Pons (tissue), 1 donor: ENCODE measurements at regions not wholly inside any gene's neighbourhood (a gene's known extent, or its start where the extent isn't known, plus 50 kb on each side); places are given as distances from the start of the nearest gene placed in this dataset.

Experiments
- DNase-seq: peaks from one replicate; pipeline ENCODE4 v3.0.0-alpha.2; 2016; ENCODE audit warnings: low spot score

DNA sequence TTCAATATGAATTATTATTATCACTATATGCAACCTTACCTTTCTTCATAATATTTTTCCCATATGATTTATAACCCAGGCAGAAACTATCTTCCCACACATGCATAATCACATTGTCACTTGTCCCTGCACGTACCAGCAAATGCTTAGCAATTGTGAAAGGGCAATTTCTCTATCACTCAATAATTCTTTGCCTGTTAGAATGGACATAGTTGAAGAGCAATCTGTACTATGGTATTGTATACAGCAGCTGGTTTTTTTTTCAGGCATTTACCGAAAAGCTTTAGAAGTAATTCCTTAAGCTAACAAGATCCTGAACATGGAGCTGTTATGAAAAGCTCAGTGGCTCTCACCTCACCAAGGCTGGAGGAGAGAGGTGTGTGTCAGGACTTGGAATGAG, 999.5 kb downstream of the TUSC7 start:
- no peak for DNase-seq

DNA sequence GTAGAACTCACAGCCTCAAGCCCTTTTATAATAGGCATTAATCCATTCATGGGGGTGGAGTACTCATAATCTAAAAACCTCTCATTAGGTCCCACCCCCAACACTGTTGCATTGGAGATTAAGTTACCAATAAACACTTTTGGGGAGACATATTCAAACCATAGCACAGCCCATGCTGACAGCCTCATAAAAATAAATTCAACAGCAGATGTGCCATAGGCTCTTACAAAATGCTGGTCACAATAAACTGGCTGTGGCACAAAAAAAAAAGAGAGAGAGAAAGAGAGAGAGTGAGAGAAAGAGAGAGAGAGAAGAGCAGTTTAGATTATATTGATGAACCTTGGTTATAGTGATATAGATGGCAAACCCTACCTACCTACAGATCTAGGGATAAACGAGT, 1000.9 kb downstream of the TUSC7 start:
- DNase-seq, result no peak

DNA sequence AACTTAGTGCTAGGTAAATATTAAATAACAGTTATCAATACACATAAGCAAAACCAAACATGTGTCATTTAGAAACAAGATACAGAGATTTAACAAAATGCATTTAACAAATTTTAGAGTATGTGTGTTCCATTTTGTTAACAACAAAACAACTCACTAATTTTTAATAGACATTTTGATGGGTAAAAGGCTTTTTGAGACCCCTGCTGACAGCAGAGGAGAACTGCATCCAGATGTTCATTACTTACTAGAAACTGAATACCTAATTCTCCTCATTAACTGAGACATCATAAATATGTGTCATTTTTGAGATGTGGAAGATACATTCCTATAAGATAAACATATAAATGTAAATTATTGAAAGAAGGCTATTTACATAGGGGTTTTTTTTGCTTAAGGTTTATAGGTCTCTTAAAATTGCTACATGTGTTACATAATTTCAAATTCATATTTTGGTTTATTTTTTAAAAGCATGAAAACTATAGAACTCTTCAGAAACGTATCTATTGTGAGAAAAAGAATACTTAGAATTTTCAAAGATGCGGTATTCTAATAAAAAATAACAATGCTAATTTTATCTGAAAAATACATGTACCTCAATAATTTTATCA, 1009.8 kb downstream of the TUSC7 start:
- peak; percentile 32 for DNase-seq

DNA sequence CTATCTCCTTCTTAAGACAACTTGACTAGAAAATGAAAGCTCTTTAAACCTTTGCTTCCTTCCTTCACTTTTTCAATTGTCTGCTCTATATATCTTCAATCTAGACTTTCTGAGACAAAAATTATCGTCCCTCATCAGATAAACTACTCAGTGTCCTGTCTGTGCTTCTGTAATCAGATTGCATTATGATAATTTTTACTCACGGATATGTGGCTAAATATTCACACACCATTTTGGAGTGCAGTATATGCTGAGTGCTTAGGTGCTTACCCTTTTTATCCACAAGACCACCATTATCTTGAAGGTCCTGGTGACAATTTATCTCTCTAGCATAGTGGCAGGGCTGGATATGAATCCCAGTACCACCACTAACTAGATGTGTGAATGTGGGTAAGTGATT, 1012.3 kb downstream of the TUSC7 start:
- no peak for DNase-seq

DNA sequence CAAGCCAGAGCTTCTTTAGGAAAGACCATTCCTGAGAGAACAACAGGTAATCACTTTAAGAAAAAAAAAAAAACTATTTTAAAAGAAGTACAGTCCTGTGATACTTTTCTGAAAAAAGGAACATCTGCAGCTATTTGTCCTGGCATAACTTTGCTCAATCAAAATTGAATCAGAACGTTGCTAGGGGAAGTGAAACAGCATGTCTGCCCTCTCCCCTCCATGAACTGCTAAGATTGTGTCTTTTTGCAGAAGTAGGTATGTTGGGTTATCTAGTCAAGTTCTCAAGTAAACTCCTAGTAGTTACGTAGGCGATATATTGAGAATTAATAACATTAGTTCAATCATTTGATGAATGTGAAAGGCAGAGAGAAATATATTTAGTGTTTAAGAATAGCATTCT, 1013.3 kb downstream of the TUSC7 start:
- DNase-seq, result peak; percentile 81

DNA sequence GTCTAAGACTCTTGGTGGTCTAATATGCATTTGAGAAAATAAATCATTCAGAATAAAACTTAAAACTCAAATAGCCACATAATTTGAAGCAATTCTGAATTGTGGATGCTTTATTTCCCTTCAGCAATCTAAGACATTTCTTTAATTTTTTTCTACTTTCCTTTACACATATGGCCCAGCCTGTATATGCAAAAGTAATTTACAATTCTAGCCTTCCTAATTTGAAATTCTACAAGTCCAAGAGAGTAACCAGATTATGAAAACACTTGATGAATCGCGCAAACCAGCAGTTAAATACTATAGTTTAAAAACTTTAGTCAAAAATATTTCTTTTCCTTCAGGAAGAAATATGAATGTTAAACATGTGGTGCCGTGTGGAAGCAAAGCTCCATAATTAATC, 1014.2 kb downstream of the TUSC7 start:
- no peak for DNase-seq

DNA sequence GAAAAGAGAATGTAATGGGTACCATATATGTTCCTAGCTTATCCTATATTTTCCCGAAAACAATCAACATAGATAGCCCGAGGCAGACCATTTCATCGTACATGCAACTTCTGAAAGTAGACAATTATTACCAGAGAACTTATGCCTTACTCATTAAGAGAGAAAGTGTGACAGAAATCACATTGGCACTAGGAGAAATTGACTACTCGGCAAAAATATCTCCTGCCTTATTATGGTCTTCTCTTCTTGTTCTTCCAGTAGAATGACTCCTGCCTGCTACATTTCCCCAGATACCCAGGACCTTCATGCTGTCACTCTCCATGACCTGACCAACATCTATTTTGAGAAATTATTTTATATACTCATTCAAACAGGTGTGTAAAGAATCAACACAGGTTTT, 1015.7 kb downstream of the TUSC7 start:
- DNase-seq, result no peak

DNA sequence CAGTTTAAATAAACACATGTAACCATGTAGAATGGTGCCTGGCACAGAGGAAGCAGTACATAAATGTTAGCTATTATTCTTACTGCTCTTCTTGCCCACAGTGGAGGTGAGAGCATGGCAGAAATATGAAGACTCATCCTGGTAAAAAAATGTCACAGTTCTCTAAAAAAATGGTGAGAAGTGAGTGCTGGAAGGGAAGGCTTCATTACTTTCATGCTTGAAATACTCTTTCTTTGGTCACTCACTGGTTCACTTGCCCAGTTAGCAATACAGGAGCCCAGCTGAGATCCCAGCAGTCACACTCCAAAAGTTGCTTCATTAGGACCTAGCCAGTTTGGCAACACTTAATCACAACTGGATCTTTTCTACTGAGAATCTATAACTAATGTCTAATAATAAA, 1017.2 kb downstream of the TUSC7 start:
- DNase-seq, result no peak

DNA sequence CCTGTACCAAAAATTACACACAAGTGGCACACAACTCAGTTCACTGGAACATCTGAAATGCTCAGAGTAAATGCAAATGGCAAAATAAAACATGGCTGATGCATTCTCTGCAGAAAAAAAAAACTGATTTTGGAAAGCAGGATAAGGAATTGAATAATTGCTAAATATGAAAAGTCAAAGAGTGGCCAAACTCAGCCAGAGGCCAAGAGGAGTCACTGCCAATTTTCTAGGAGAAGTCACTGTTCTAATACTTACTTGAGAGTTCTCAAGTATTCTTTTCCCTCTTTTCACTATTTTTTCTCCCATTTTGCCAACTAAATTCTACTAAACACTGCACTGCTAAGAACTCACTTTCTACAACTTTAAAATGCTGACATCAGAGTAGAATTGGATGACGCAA, 1018.6 kb downstream of the TUSC7 start:
- DNase-seq, result no peak

DNA sequence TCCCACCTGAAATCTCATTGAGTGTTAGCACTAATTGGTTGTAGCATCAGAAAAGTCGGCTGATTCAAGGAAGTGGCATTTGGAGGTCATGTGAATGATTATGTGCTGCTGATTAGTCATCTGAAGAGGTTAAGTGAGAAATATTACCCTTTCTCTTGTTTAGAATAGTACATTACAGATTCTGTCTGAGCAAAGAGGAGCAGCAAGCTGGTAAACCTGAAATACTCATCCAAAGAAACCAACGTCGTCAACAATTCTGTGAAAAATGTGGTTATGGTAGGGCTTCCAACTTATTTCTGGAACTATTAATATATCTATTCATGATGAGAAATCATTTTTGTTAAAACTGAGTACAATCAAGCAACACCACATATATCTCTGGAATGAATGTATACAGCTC, 1024.9 kb downstream of the TUSC7 start:
- no peak for DNase-seq

DNA sequence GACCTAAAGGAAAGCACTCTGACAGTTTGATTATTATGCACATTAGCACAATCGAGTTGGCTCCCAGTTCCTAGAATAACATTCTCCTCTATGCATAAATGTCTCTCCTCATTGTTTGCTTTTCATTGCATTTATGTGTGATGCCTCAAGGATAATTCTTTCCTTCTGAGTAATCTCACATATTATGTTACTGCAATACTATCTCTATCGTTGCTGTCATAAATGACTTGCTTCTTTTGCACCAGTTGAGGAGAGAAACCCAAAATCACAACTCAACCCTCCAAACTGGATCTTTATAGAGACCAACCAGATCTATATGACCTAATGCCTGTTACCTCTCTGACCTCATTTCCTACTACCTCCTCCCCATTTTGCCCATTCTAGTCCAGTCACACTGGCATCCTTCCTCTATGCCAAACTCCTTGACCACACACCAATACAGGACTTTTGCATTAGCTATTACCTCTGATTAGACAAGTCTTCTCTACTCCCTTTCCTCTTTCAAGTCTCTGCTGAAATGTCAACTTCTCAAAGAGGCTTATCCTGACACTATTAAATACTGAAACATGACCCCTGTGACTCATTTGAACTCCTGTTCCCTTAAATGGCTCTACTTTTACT, 1026.0 kb downstream of the TUSC7 start:
- DNase-seq, result no peak

DNA sequence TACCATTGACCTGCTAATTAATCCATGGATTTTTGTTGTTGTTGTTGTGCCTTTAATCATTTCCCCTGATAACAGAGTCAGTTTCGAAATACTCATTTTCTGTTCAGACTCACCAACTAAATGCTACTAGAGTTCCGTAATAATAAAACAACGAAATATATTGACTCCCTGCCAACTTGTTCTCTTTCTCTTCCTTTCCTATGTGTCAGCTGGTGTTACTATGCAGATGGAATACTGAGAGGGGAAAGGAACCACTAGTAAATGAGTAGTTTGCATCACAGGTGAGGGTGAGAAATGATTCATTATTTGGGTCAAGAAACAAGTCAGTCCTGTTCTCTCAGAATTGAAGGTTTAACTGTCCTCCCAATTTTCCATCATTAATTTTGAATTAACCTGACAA, 1027.3 kb downstream of the TUSC7 start:
- DNase-seq, result no peak

DNA sequence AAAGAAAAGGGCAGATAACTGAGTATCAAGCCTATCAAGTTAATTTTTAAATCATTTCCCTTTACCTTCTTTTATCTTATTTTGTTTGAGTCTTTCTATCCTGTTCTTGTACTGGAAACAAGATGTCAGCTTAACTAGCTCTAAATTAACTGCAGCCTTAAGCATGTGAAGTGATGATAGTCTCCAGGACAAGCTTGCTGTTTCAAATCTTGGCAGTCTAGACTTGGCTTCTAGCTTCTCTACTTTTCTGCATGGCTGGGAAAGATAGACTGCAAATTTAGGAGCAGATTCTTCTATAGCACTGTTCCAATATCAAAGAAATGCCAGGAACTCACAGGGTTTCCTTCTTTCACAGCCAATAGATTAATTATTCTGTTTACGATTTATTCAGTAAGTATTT, 1034.4 kb downstream of the TUSC7 start:
- no peak for DNase-seq

DNA sequence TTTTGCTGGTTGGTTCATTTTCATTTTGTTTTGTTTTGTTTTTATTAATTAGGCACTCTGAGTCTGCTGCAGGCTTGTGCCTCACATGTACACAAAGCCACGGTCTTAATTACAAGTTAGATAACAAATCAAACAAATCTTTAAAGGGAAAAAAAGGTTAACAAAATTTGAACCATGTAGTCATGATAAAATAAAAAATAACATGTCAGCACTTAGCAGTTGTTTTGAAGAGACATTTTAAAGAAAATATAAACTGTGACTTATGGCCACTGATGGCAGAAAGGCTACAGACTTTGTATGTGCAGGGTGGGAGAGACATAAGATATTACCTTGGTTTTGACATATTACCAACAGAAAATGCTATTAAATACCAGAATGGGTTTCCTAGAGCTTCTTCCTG, 1035.4 kb downstream of the TUSC7 start:
- DNase-seq, result no peak

DNA sequence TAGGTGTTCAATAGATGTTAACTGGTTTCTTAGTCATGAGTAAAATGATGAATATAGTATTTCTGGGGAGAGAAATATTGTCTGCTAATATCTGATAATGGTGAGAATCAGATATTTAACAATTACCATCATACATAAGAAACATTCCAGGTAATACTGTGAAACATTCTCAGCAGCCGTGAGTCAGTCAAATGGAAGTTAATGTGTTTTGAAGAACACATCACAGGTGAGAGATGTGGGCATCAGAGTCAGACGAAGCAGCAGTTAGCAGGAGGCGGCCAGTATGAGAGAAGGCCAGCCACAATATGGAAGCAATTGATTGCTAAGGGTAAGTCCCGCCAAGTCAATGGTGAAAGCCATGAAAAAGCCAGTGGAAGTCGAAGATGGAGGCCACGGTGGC, 1035.9 kb downstream of the TUSC7 start:
- DNase-seq, result no peak

DNA sequence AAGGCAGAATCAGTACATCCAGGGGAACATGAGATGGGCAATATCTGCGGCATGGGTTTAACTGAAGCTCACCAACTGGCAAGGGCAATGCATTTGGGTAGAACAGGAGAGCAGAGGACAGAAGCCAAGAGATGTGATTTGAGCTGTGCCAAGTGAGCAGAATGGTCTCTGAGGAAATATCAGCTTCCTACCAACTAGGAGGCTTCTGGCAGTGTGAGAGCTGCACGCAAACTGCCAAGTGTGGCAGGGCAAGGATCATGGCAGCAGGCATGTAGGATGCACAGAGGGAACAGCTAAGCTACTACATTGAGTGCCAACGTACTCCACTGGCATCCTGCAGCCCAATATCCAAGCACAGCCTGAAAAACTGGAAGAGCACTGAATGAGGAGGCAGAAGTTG, 1036.5 kb downstream of the TUSC7 start:
- no peak for DNase-seq

DNA sequence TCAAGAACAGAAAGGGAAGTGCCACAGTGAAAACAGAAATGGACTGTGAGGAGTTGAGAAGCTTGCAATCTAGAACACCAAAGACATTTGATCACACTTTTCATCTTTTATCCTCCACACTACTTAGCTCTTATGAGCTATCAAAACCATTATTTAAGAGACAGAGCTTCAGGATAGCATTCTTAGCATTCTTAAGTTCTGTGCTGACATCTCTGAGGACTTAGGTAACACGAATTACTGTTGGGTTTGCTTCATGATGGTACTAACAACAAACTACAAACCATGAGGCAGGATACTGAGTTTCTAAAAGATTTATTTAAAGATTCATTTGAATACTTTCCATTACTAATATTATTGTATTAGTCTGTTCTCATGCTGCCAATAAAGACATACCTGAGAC, 1038.6 kb downstream of the TUSC7 start:
- DNase-seq, result no peak

DNA sequence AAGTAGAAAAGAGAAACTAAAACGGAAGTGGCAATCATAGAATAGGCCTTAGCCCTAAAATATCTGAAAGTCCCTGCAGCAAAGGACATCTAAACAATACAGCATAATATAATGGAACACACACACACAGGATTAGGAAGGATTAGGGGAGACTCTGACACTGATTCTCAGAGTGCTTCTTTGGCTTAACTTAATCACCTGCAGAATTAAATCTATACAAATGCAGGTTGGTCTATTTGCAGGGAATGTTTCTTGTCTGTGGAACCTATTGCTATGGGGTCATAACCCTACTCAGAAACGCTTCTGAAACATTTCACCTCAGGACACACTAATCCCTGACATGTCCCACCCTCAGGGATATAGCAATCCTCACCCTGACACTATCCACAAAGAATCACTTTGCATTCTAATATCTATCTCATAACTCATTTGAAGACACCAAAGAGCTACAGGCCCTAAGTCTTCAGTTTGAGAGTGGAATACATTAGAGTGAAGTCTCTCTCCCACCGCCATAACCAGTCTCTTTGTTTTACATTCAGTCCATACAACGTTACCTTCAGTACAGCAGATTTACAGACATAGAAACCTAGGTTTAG, 1041.2 kb downstream of the TUSC7 start:
- no peak for DNase-seq

DNA sequence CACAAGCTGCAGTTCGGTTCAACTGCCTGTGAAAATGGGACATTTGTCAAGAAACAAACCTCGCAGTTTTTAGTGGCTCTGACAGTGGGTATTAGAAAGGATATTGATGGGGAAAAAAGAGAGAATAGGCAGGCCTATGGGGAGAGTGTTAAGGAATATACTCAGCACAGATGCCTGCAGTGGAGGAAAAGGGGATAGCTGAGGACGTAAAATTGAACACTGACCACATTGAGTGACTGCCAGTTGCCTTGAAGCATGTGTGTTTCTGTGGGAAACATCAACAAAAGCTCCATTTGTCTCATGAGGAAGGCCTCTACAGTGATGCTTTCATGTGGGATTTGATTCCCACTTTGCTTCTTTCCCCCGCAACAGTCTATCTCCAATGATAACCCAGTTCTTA, 1042.1 kb downstream of the TUSC7 start:
- peak; percentile 94 for DNase-seq

DNA sequence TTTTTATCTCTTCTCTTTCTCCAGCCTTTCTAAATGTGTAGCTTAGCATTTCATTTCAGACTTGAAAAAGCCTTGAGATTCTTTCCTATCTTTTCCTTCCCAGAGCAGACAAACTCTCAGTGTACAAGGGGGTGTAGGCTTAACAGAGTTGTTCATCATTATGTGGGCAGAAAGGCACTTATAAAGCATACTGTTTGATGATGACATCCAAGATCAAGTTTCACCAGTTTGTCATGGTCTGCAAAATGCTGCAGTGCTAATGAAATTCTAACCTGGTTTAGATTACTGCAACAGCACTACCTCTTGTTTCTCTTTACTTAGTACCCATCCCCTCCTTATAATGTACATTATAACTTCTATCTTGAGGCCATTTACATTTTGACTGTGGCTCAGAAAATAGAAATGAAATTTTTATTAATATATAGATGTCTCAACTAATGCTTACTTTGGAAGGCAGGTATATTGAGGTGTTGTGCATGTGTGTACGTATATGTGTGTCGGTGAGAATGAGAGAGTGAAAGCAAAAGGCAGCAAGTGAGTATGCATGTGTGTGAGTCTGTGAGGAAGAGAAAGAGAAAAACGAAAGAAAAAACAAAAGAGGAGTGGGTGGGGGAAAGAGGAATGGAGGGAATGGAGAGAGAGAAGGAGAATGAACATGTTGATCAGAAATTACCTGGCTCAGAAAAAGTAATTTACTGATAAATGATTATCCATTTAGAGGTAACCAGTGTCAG, 1043.6 kb downstream of the TUSC7 start:
- no peak for DNase-seq

DNA sequence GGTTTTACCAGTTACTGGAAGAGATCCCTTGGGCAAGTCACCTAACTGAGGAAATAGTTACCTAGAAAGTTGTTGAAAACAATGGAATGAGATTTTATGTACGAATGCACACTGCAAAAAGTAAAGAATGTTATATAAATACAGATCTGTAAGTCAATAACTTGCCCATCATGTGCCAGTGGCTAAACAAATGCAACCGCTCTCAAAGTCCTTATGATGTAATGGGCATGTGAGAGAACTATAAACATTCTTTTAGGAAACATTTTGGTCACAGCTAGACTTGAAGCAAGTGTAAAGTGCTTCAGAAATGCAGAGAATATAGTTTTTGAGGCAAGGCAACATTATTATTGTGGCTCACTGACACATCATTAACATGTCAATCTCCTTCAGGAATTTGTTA, 1044.5 kb downstream of the TUSC7 start:
- no peak for DNase-seq

DNA sequence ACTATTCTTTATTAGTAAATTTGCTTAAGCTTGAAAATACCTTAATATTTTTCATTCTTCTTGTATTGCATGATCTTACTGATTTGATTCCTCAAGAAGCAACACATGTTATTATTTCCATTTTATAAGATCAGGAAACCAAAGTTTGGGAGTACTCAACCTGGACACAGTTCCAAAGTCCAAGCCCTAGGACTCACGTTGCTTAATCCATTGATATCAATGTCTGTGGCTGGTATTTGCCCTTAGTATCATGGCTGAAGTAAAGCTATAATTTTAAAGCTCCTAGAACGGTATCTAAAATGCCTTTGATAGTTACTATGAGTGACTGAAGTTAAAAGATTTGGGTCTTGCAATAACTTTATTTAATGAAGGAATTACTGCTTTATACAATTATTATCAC, 1045.3 kb downstream of the TUSC7 start:
- DNase-seq, result no peak

DNA sequence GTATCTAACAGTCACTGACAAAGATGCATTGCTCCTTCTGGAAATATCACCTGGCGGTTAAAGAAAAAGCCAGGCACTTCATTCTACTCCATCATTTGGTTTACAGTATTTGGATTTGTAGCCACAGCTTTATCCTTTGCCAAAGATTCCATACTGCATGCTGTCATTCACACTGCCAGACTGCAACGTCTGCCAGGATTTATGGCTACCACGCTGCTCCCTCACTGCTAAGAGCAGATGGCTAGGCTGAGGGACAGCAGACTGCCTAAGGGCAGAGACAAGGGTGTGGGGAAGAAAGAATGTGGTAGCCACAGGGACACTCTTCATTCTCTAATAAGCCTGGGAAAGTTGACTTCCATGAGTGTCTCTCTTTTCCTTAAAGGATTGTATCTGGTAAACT, 1047.0 kb downstream of the TUSC7 start:
- DNase-seq, result peak; percentile 41
